Testis (tissue), 2 donors: ENCODE measurements at regions not wholly inside any gene's neighbourhood (a gene's known extent, or its start where the extent isn't known, plus 50 kb on each side); places are given as distances from the start of the nearest gene placed in this dataset.

ENCODE experiments used
- DNase-seq: peaks from one replicate; pipeline ENCODE4 v3.0.0-alpha.2; 2019
- H3K27ac ChIP-seq, 2 donors: fragments of 200-600 bp; sonication (generic); one replicate each; pipeline ENCODE4 v1.5.1; 2019
- H3K27me3 ChIP-seq: fragments of 200-600 bp; sonication (generic); one replicate; pipeline ENCODE4 v1.5.1; 2019
- H3K36me3 ChIP-seq: fragments of 200-600 bp; sonication (generic); one replicate; pipeline ENCODE4 v1.5.1; 2017; ENCODE audit warnings: low read depth; ENCODE audit errors: missing control alignments
- H3K4me1 ChIP-seq: fragments of 200-600 bp; sonication (generic); one replicate; pipeline ENCODE4 v1.5.1; 2019
- H3K4me3 ChIP-seq, 2 donors: fragments of 200-600 bp; sonication (generic); one replicate each; pipeline ENCODE4 v1.5.1; 2017 to 2019
- H3K9me3 ChIP-seq: fragments of 200-600 bp; sonication (generic); one replicate; pipeline ENCODE4 v1.5.1; 2017
- POLR2A ChIP-seq: fragments of 450-650 bp; IDR thresholded peaks from one replicate; pipeline ENCODE4 v1.6.1; 2017; ENCODE audit warnings: antibody characterized with exemption, mild to moderate bottlenecking, moderate library complexity
- WGBS, 2 donors: methylation state at CpG; one replicate each; pipeline ENCODE4 v1.1.5; 2018; 5-methylcytosine and 5-hydroxymethylcytosine counted together
- intact Hi-C: fragments of 100-400 bp; cut with DNase I; formaldehyde crosslinking; loops from one replicate; pipeline ENCODE4 v1.15.1; 2023; ENCODE audit warnings: low total_unique reads
- TF ChIP-seq, protein P1 (sequence below), 3 experiments: fragments of 450-650 bp in 2 of 3; fragments of 200-600 bp in 1 of 3; sonication (generic) in 1 of 3; IDR thresholded peaks; one replicate each; pipeline ENCODE4 v1.5.1; 2016 to 2019; ENCODE audit warnings: antibody characterized with exemption in 3 of 3, mild to moderate bottlenecking in 2 of 3, moderate library complexity in 1 of 3

DNA sequence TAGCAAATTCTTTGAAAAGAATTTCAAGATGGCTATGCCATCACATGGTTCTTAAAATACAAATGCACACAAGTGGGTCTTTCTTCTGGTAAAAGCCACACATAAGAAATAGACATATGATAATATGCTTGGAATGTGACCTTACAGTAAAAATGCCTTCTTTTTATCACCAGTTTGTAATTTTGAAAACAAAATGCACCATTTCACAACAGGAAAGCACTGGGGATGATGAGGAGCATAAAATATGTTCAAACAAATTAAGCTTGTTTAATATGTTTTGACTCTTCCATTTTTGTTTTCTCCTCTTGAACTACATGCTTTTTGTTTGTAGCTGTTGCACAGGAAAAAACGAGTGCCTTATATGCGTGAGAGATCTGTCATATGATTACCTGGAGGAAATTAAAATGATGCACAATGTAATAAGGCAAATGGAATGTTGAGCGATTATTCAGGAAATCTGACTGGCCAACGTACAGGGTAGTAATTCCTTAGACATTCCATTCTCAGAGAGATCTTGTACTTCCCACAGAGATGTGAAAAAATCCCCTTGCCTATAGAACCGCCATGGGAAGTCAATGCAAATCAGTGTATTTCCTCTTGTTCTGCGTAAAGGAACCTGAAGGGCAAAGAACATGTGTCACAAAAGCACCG lies 911.6 kb downstream of the TFAP2A start:
- intact Hi-C loops = no loop called here
- H3K4me1 ChIP-seq = no peaks in the 10 kb centered on the region
- no peaks in the 10 kb centered on the region for H3K36me3 ChIP-seq
- no peak overlapping the region for H3K4me3 ChIP-seq
- no peak overlapping the region for H3K27ac ChIP-seq
- 60 to 61% methylated on average over 7 of the region's 7 CpGs for WGBS, 2 donors
- H3K27me3 ChIP-seq = no peaks in the 10 kb centered on the region
- no peak for TF ChIP-seq POLR2A
- H3K9me3 ChIP-seq = no peaks in the 10 kb centered on the region
- DNase-seq = no peak

DNA sequence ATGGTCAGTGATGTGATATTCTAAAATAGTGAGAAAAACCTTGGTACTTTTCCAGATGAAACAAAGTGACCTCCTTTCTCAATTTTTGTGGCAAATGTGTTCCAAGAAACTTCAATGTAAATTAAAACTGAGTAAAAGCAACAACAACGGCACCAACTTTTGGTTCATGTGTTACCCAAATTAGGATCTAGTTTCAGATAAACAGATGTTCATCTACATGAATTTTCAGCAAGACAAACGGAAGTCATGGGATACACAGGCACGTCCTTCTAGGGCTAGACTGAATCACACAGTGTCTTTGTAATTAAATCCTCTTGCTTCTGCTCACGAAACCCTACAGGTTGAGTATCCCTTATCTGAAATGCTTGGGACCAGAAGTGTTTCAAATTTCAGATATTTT lies 915.2 kb downstream of the TFAP2A start:
- no peak overlapping the region for H3K27ac ChIP-seq
- H3K4me3 ChIP-seq = no peak overlapping the region
- no peaks in the 10 kb centered on the region for H3K9me3 ChIP-seq
- intact Hi-C loops = no loop called here
- H3K36me3 ChIP-seq = no peaks in the 10 kb centered on the region
- no peaks in the 10 kb centered on the region for H3K4me1 ChIP-seq
- H3K27me3 ChIP-seq = no peaks in the 10 kb centered on the region
- 77 to 81% methylated on average over 4 of the region's 4 CpGs for WGBS, 2 donors
- TF ChIP-seq, protein P1, sequence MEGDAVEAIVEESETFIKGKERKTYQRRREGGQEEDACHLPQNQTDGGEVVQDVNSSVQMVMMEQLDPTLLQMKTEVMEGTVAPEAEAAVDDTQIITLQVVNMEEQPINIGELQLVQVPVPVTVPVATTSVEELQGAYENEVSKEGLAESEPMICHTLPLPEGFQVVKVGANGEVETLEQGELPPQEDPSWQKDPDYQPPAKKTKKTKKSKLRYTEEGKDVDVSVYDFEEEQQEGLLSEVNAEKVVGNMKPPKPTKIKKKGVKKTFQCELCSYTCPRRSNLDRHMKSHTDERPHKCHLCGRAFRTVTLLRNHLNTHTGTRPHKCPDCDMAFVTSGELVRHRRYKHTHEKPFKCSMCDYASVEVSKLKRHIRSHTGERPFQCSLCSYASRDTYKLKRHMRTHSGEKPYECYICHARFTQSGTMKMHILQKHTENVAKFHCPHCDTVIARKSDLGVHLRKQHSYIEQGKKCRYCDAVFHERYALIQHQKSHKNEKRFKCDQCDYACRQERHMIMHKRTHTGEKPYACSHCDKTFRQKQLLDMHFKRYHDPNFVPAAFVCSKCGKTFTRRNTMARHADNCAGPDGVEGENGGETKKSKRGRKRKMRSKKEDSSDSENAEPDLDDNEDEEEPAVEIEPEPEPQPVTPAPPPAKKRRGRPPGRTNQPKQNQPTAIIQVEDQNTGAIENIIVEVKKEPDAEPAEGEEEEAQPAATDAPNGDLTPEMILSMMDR (IDR thresholded peaks at IDR 0.05) = no peak
- no peak for TF ChIP-seq POLR2A
- DNase-seq = no peak

DNA sequence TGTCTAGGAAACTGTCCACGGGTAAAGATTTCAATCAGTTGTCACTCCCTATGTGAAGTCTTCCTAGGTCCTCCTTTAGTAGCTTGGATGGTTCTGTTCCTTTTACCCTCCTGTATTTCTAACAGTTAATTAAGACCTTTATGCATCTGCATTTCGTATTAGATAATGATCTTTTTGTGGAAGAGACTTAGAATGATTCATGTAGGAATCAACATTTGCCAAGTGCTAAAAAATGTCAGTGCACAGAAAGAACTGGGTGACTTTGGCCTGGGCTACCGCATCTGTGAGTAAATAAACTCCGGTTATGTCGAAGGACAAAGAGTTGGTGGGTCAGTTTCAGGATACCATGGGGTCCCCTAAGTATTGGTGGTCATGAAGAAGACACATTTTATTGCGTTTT lies 918.0 kb downstream of the TFAP2A start:
- Histone ChIP-seq H3K4me1 (no peaks in the 10 kb centered on the region), H3K36me3 (no peaks in the 10 kb centered on the region), H3K27me3 (no peaks in the 10 kb centered on the region), H3K9me3 (no peaks in the 10 kb centered on the region), H3K27ac (no peak overlapping the region), H3K4me3 (no peak overlapping the region)
- intact Hi-C loops = no loop called here
- 87 to 91% methylated on average over 6 of the region's 6 CpGs for WGBS, 2 donors
- TF ChIP-seq POLR2A = no peak
- TF ChIP-seq, protein P1 (IDR thresholded peaks at IDR 0.05) = no peak
- no peak for DNase-seq

DNA sequence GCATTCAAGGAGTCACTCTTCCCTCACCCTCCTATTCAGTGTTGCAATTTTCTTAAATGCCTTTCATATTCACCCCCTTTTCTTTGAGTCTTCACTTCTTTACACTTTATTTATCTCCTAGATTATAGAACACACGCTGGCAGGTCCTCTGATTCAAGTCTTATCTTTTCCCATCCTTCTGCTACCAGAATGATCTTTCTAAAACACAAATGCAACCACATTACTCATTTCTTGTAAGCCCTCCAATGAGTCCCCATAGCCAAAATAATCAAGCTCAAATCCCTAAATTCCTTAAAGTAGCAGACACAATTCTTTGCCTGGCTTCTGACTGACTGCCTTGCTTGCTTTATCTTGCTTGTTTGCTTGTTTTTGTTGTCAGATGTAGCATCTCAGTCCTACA lies 920.0 kb downstream of the TFAP2A start:
- no peak for DNase-seq
- Histone ChIP-seq H3K27ac (no peak overlapping the region), H3K4me3 (no peak overlapping the region), H3K36me3 (no peaks in the 10 kb centered on the region), H3K4me1 (no peaks in the 10 kb centered on the region), H3K27me3 (no peaks in the 10 kb centered on the region), H3K9me3 (no peaks in the 10 kb centered on the region)
- intact Hi-C loops = no loop called here
- WGBS, 2 donors = 59 to 65% methylated on average over 1 of the region's 1 CpG
- no peak for TF ChIP-seq POLR2A
- TF ChIP-seq, protein P1 (IDR thresholded peaks at IDR 0.05) = no peak

DNA sequence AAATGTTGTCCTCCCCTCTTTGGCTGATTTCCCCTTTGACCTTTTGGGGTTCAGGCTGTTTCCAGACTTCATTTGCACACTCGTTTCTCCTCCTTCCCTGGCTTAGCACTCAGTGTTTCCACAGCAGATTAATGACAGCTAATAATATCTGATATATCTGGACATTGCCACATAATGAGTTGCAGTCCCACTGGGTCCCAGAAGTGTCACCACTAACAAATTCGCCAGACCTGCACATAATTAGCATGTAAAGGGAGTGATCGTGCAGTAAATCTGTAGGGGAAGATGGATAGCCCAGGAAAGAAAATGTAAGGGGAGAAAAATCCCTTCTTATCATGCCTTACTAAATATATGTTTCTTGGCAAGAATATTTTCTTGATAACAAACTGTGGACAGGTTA lies 922.1 kb downstream of the TFAP2A start:
- Histone ChIP-seq H3K27me3 (no peaks in the 10 kb centered on the region), H3K4me3 (no peak overlapping the region), H3K36me3 (no peaks in the 10 kb centered on the region), H3K9me3 (no peaks in the 10 kb centered on the region), H3K27ac (no peak overlapping the region), H3K4me1 (no peaks in the 10 kb centered on the region)
- intact Hi-C loops = no loop called here
- WGBS, 2 donors = 26 to 34% methylated on average over 3 of the region's 3 CpGs
- no peak for TF ChIP-seq POLR2A
- TF ChIP-seq, protein P1 (IDR thresholded peaks at IDR 0.05) = no peak
- no peak for DNase-seq
